CD8-positive, alpha-beta memory T cell (primary cell): ENCODE measurements at regions not wholly inside any gene's neighbourhood (a gene's known extent, or its start where the extent isn't known, plus 50 kb on each side); places are given as distances from the start of the nearest gene placed in this dataset.

Experiments used
- CTCF ChIA-PET: fragments of 350-600 bp; sonication (Branson Sonifier 250); formaldehyde crosslinking; loops from one replicate; lab custom pipeline; 2021; ENCODE audit warnings: antibody characterized with exemption; lab: Charles Lee
- POLR2A ChIA-PET: fragments of 350-600 bp; sonication (Branson Sonifier 250); formaldehyde crosslinking; loops from one replicate; lab custom pipeline; 2021; ENCODE audit warnings: antibody characterized with exemption; lab: Charles Lee
- DNase-seq, 5 donors: peaks; one replicate each; pipeline versions ENCODE4 v3.0.0 to v3.0.0-alpha.2; 2020 to 2022; ENCODE audit warnings: mixed read lengths in 1 of 5
- H3K27ac ChIP-seq: one replicate; pipeline ENCODE4 v1.7.0; 2013; ENCODE audit warnings: low read depth, mild to moderate bottlenecking, low read length, moderate library complexity
- H3K27me3 ChIP-seq: 2 replicates; pipeline ENCODE4 v1.7.0; 2013; ENCODE audit warnings: low read length, mild to moderate bottlenecking; ENCODE audit not compliant: insufficient read depth, poor library complexity, severe bottlenecking
- H3K36me3 ChIP-seq: 2 replicates; pipeline ENCODE4 v1.7.0; 2013; ENCODE audit warnings: mild to moderate bottlenecking, low read length, moderate library complexity; ENCODE audit not compliant: insufficient read depth
- H3K4me1 ChIP-seq: 2 replicates; pipeline ENCODE4 v1.7.0; 2013; ENCODE audit warnings: mild to moderate bottlenecking, low read length, moderate library complexity; ENCODE audit not compliant: insufficient read depth
- H3K4me3 ChIP-seq: 2 replicates; pipeline ENCODE4 v1.7.0; 2013; ENCODE audit warnings: mild to moderate bottlenecking, low read length
- H3K9me3 ChIP-seq: 2 replicates; pipeline ENCODE4 v1.7.0; 2013; ENCODE audit warnings: mild to moderate bottlenecking, low read length
- H3K27ac Mint-ChIP-seq, 8 donors: one replicate each; pipeline ENCODE4 v1.8.0; 2020 to 2021; ENCODE audit warnings: mixed read lengths in 8 of 8, mild to moderate bottlenecking in 6 of 8, inconsistent platforms in 3 of 8, moderate library complexity in 3 of 8
- H3K27me3 Mint-ChIP-seq, 2 donors: one replicate each; pipeline ENCODE4 v1.8.0; 2020 to 2021; ENCODE audit warnings: mixed read lengths in 2 of 2, mild to moderate bottlenecking in 1 of 2, moderate library complexity in 1 of 2
- H3K36me3 Mint-ChIP-seq, 3 donors: one replicate each; pipeline ENCODE4 v1.8.0; 2020 to 2021; ENCODE audit warnings: mixed read lengths in 3 of 3, inconsistent platforms in 1 of 3, mild to moderate bottlenecking in 1 of 3
- H3K4me1 Mint-ChIP-seq, 3 donors: one replicate each; pipeline ENCODE4 v1.8.0; 2020 to 2021; ENCODE audit warnings: mixed read lengths in 3 of 3, inconsistent platforms in 1 of 3, mild to moderate bottlenecking in 1 of 3
- H3K4me3 Mint-ChIP-seq, 7 donors: one replicate each; pipeline ENCODE4 v1.8.0; 2020 to 2021; ENCODE audit warnings: mixed read lengths in 7 of 7, mild to moderate bottlenecking in 6 of 7, moderate library complexity in 4 of 7, inconsistent platforms in 2 of 7
- H3K9me3 Mint-ChIP-seq, 5 donors: one replicate each; pipeline ENCODE4 v1.8.0; 2020 to 2022; ENCODE audit warnings: mixed read lengths in 5 of 5, mild to moderate bottlenecking in 3 of 5, moderate library complexity in 2 of 5, inconsistent platforms in 1 of 5

DNA sequence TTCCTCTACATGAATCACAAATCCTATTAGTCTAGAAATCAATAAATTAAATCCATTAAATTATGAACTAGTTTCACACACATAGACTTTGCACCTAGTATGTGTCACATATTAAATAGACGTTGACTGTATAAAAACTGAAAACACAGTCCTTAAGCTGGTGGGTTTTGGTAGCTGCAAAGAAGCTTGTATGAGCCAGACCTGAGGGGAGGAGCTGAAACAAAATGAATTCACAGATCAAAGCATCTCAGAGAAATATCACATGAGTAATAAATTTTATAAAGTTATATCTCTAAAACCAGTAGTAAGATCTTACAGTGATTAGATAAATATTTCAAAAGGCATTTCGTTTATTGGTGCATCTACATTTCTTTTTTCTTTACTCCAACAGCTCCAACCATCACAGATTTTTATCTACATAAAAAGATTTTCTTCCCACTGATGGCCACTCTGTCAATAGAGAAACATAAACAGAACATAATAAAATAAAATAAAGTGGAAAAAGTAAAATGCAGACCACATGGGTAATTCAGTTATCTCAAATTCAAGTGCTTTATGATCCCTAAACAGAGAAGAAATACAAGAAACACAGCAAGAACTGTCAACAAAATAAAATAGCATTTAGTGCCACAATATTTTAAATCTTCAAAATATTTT, 420.0 kb upstream of the CYRIA start:
- Histone ChIP-seq H3K4me1 (no peaks in the 10 kb centered on the region), H3K9me3 (no peaks in the 10 kb centered on the region), H3K4me3 (no peak overlapping the region), H3K36me3 (no peaks in the 10 kb centered on the region), H3K27ac (no peak overlapping the region), H3K27me3 (no peaks in the 10 kb centered on the region)
- Mint-ChIP-seq H3K27ac (no peak overlapping the region), H3K36me3 (no peaks in the 10 kb centered on the region), H3K4me3 (no peak overlapping the region), H3K4me1 (no peaks in the 10 kb centered on the region), H3K9me3 (peaks cover 3 to 21% (median 9%) of the 10 kb centered on the region in 5 donors), H3K27me3 (peaks cover 0 to 1% of the 10 kb centered on the region in 2 donors)
- ChIA-PET CTCF (no interaction called here), POLR2A (no interaction called here)
- no peak for DNase-seq

- H3K27ac ChIP-seq: no peak overlapping the region
- Mint-ChIP-seq H3K27me3 (peaks cover 0 to 1% of the 10 kb centered on the region in 2 donors), H3K36me3 (no peaks in the 10 kb centered on the region), H3K4me1 (no peaks in the 10 kb centered on the region), H3K4me3 (no peak overlapping the region), H3K27ac (no peak overlapping the region), H3K9me3 (peaks cover 9 to 21% (median 14%) of the 10 kb centered on the region in 5 donors)
- H3K9me3 ChIP-seq: no peaks in the 10 kb centered on the region
- POLR2A ChIA-PET: no interaction called here
- CTCF ChIA-PET: no interaction called here
- no peaks in the 10 kb centered on the region for H3K4me1 ChIP-seq
- no peaks in the 10 kb centered on the region for H3K36me3 ChIP-seq
- no peaks in the 10 kb centered on the region for H3K27me3 ChIP-seq
- no peak for DNase-seq
- no peak overlapping the region for H3K4me3 ChIP-seq
These were observed 419.2 kb upstream of the CYRIA start for GRCh38 chr2:17084877-17085276.

- Histone ChIP-seq H3K27me3 (no peaks in the 10 kb centered on the region), H3K36me3 (no peaks in the 10 kb centered on the region), H3K9me3 (no peaks in the 10 kb centered on the region), H3K27ac (no peak overlapping the region), H3K4me1 (no peaks in the 10 kb centered on the region), H3K4me3 (no peak overlapping the region)
- H3K4me3 Mint-ChIP-seq: no peak overlapping the region
- H3K27ac Mint-ChIP-seq: no peak overlapping the region
- peaks cover 0 to under 1% of the 10 kb centered on the region in 2 donors for H3K27me3 Mint-ChIP-seq
- H3K9me3 Mint-ChIP-seq: peaks cover 11 to 25% (median 15%) of the 10 kb centered on the region in 5 donors
- ChIA-PET POLR2A (no interaction called here), CTCF (no interaction called here)
- DNase-seq: no peak
- H3K36me3 Mint-ChIP-seq: no peaks in the 10 kb centered on the region
- no peaks in the 10 kb centered on the region for H3K4me1 Mint-ChIP-seq
These were observed 418.3 kb upstream of the CYRIA start for GRCh38 chr2:17083902-17084301.

DNA sequence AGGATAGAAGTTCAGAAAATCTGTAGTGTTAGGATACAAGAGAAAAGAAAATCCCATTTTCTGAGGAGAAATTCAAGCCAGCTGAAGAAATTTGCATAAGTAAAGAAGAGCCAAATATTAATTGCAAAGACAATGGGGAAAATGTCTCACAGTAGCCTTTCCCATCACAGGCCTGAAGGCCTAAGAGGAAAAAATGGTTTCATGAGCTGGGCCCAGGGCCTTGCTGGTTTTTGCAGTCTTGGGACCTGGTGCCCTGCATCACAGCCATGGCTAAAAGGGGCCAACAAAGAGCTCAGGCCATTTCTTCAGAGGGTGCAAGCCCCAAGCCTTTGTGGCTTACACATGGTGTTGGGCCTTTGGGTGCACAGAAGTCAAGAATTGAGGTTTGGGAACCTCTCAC, 413.6 kb upstream of the CYRIA start:
- POLR2A ChIA-PET: no interaction called here
- no peak overlapping the region for H3K27ac Mint-ChIP-seq
- H3K27me3 Mint-ChIP-seq: no peaks in the 10 kb centered on the region
- Histone ChIP-seq H3K4me3 (no peak overlapping the region), H3K4me1 (no peaks in the 10 kb centered on the region), H3K36me3 (no peaks in the 10 kb centered on the region), H3K27ac (no peak overlapping the region), H3K27me3 (no peaks in the 10 kb centered on the region), H3K9me3 (no peaks in the 10 kb centered on the region)
- CTCF ChIA-PET: no interaction called here
- H3K4me1 Mint-ChIP-seq: no peaks in the 10 kb centered on the region
- H3K9me3 Mint-ChIP-seq: peaks cover 7 to 22% (median 17%) of the 10 kb centered on the region in 5 donors
- H3K36me3 Mint-ChIP-seq: no peaks in the 10 kb centered on the region
- DNase-seq: no peak
- H3K4me3 Mint-ChIP-seq: no peak overlapping the region

DNA sequence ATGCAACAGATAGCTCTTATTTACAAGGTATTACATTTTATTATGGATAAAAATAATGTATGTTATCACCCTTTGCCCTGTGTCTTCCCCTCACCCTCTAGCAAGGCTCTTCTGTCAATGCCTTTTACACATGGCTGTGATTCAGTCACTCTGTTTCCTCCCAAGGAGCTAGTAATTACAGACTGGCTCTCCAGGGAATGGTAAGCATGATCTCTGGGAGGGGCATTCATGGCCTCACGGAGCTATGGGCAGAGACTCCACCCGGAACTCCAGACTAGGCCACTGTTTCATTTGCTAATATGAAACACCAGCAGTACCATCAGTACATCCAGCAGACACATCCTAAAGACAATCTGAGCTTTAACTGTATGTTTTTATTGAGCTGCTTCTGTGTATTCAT, 410.9 kb upstream of the CYRIA start:
- Histone ChIP-seq H3K27me3 (no peaks in the 10 kb centered on the region), H3K27ac (no peak overlapping the region), H3K4me1 (no peaks in the 10 kb centered on the region), H3K36me3 (no peaks in the 10 kb centered on the region), H3K4me3 (no peak overlapping the region), H3K9me3 (no peaks in the 10 kb centered on the region)
- POLR2A ChIA-PET: no interaction called here
- no peaks in the 10 kb centered on the region for H3K36me3 Mint-ChIP-seq
- H3K27ac Mint-ChIP-seq: no peak overlapping the region
- H3K27me3 Mint-ChIP-seq: no peaks in the 10 kb centered on the region
- H3K4me3 Mint-ChIP-seq: no peak overlapping the region
- peaks cover 7 to 21% (median 16%) of the 10 kb centered on the region in 5 donors for H3K9me3 Mint-ChIP-seq
- no peaks in the 10 kb centered on the region for H3K4me1 Mint-ChIP-seq
- CTCF ChIA-PET: no interaction called here
- DNase-seq: no peak

DNA sequence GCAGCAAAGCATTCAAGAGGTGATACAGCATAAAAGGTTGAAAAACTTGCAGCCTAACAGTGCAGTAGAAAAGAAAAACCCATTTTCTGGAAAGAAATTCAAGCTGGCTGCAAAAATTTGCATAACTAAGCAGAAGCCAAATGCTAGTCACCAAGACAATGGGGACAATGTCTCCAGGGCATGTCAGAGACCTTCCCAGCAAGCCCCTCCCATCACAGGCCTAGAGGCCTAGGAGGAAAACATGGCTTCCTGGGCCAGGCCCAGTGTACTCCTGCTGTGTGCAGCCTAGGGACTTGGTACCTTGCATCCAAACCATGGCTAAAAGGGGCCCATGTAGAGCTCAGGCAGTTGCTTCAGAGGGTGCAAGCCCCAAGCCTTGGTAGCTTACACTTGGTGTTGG, 405.1 kb upstream of the CYRIA start:
- Mint-ChIP-seq H3K27me3 (no peaks in the 10 kb centered on the region), H3K4me3 (no peak overlapping the region), H3K4me1 (no peaks in the 10 kb centered on the region), H3K27ac (no peak overlapping the region), H3K9me3 (peaks cover 0 to 13% (median 6%) of the 10 kb centered on the region in 5 donors), H3K36me3 (no peaks in the 10 kb centered on the region)
- Histone ChIP-seq H3K9me3 (no peaks in the 10 kb centered on the region), H3K4me3 (no peak overlapping the region), H3K27me3 (no peaks in the 10 kb centered on the region), H3K27ac (no peak overlapping the region), H3K36me3 (no peaks in the 10 kb centered on the region), H3K4me1 (no peaks in the 10 kb centered on the region)
- no peak for DNase-seq
- ChIA-PET CTCF (no interaction called here), POLR2A (no interaction called here)

DNA sequence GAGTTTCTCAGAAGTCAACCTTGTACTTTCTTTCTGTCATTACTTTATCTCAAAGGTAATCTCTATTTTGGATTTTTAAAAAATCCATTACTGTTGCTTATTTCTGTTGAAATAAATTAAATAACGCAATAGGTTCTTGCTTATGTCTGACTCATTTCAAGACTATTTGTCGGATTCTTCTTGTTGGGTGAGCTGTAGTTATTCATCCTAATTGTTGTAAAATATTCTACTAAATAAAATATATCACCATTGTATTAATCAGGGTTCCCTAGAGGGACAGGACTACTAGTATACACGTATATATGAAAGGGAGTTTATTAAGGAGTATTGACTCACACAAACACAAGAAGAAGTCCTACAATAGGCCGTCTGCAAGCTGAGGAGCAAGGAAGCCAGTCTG, 403.9 kb upstream of the CYRIA start:
- H3K27me3 ChIP-seq: no peaks in the 10 kb centered on the region
- no peak overlapping the region for H3K27ac Mint-ChIP-seq
- ChIA-PET POLR2A (no interaction called here), CTCF (no interaction called here)
- H3K36me3 ChIP-seq: no peaks in the 10 kb centered on the region
- H3K27ac ChIP-seq: no peak overlapping the region
- no peak overlapping the region for H3K4me3 ChIP-seq
- peaks cover 0 to 15% (median 6%) of the 10 kb centered on the region in 5 donors for H3K9me3 Mint-ChIP-seq
- no peak overlapping the region for H3K4me3 Mint-ChIP-seq
- H3K4me1 ChIP-seq: no peaks in the 10 kb centered on the region
- no peaks in the 10 kb centered on the region for H3K9me3 ChIP-seq
- DNase-seq: no peak
- H3K36me3 Mint-ChIP-seq: no peaks in the 10 kb centered on the region
- H3K4me1 Mint-ChIP-seq: no peaks in the 10 kb centered on the region
- no peaks in the 10 kb centered on the region for H3K27me3 Mint-ChIP-seq

DNA sequence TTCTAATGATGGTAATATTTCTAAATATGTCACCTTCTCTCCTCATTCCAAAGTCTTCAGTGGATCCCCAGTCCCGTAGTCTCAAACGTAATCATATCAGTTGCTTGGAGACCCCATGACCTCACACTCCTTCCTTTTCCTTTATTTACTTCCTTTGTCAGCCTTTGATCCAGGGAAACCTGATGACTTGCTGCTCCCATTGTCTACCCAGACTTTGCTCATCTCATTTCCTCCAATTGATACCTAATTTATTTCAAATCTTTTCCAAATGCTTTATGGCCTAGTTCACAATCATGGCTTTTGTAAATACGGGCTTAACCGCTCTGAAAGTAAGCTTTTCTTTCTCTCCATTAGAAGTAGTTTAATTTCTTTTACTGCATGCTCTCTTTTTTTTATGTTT, 402.4 kb upstream of the CYRIA start:
- DNase-seq: no peak
- Mint-ChIP-seq H3K9me3 (peaks cover 0 to 12% (median 6%) of the 10 kb centered on the region in 5 donors), H3K27me3 (no peaks in the 10 kb centered on the region), H3K4me1 (no peaks in the 10 kb centered on the region), H3K4me3 (no peak overlapping the region), H3K36me3 (no peaks in the 10 kb centered on the region), H3K27ac (no peak overlapping the region)
- Histone ChIP-seq H3K27me3 (no peaks in the 10 kb centered on the region), H3K9me3 (no peaks in the 10 kb centered on the region), H3K36me3 (no peaks in the 10 kb centered on the region), H3K4me1 (no peaks in the 10 kb centered on the region), H3K4me3 (no peak overlapping the region), H3K27ac (no peak overlapping the region)
- CTCF ChIA-PET: no interaction called here
- POLR2A ChIA-PET: no interaction called here
